ENCODE measurements at regions not wholly inside any gene's neighbourhood (a gene's known extent, or its start where the extent isn't known, plus 50 kb on each side); places are given as distances from the start of the nearest gene placed in this dataset.
"Not testable (repeated sequence)": the region's sequence is repeated elsewhere in the genome, so short reads cannot be mapped to it uniquely, and the experiment has no call there.

GRCh38 chr14:87286826-87287225 is 706.2 kb downstream of the GALC start:
- no peak for DNase-seq

- no peak for DNase-seq
Observed at GRCh38 chr14:87286191-87286590, 706.8 kb downstream of the GALC start.

- no peak for DNase-seq
Observed at GRCh38 chr14:87285506-87285905, 707.5 kb downstream of the GALC start.

DNA sequence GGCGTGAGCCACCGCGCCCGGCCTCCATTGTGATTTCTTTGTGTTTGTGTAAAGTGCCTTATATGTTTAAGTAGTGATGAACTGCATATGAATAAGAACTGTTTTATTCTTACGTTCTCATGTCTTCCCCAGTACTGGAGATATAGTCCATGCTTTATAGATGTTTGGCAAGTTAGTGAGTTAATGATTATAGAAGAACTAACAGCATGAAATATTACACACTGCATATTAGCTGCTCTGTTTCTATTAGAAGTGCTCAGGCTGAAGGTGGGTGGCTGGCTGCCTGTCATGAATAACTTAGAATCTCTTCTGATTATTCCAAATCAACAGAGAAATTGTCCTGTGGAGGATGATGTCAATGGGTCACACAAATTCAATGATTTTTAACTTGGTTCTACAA is 709.4 kb downstream of the GALC start:
- no peak for DNase-seq

DNA sequence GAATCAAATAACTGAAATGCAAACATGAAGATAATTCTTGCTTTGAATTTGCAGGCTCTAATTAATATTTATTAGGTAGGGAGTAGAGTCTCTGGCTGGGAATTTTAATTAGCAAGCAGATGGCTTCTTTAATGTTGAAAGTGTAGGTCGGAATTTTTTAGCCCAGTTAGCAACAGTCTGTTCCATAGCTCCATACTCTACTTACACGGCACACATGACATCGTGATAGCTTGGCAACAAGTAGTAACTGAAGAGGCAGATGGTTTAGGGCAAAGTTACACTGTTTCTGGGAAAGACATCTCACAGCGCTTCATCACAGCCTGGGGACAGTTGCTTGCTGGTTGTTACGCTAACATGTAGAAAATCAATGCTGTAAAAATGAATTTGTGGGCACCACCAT is 710.7 kb downstream of the GALC start:
- no peak for DNase-seq

GRCh38 chr14:87278415-87278814 is 714.6 kb downstream of the GALC start:
- DNase-seq, result no peak

- no peak for DNase-seq
Observed at GRCh38 chr14:87271331-87271730, 721.7 kb downstream of the GALC start.

- DNase-seq, result no peak
Observed at GRCh38 chr14:87268997-87269396, 724.0 kb downstream of the GALC start.

- no peak for DNase-seq
Observed at GRCh38 chr14:87264796-87265195, 728.2 kb downstream of the GALC start.

DNA sequence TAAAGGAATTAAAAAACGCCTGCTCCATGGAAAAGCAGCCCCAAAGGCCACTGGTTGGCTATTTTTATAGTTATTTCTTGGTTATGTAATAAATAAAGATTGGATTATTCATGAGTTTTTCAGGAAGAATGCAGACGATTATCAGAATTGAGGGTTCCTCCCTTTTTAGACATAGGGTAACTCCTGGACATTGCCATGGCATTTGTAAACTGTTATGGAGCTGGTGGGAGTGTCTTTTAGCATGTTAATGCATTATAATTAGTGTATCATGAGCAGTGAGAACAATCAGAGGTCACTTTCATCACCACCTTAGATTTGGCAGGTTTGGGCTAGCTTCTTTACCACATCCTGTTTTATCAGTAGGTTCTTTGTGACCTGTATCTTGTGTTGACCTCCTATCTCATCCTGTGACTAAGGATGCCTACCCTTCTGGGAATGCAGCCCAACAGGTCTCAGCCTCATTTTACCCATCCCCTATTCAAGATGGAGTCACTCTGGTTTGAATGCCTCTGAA is 728.7 kb downstream of the GALC start:
- DNase-seq, result no peak

DNA sequence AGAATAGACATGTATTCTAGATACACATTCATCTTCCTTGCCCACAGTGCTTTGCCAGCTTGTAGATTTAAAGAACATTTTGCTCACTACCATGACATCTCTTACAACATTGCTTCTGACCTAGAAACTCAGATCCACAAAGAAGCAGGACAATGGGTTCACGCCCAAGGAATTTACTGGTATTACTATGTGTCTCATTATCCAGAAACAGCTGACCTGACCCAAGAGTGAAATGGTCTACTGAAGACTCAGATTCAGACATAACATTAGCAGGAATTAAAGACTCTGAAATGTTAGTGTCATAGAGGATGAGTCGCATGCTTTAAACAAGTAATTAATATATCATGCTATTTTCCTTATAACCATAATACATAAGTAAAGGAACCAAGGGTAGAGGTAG is 731.4 kb downstream of the GALC start:
- DNase-seq, result no peak

DNA sequence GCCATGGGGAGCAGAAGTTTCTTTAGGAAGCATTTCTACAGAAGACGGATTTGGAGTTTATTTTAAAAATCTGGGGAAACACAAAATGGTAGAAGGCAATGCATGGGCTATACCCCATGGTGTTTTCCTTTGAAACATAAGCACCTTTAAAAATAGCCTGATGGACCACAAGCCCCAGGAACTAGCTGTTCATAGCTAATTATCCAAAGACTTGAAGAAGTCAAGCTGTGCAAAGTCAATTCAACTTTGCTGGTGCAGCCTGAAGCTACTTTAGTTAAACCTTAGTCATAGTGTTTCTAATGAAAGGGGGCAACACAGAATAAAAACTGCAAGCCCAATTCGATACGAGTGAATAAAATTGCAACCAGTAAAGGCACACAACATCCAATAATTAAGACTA is 732.5 kb downstream of the GALC start:
- DNase-seq, result no peak

- DNase-seq, result no peak
Observed at GRCh38 chr14:87257421-87257820, 735.6 kb downstream of the GALC start.

DNA sequence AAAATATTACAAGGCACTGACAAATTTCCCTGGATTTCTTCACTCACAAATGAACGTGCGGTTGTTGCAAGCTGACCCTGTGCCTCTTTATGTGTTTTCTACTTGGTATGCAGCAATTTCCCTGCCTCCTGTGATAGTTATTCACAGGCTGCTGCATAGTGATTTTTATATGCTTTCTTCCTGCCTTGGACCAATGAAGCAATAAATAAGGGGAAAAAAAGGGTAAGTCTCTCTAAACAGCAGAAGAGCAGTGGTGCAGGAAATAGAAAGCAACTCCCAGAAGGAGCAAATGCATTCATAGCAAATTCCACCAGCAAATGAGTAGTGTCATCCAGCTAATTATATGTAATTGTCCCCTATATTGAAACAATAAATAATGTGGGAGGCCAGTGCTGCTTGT is 737.9 kb downstream of the GALC start:
- no peak for DNase-seq

- no peak for DNase-seq
Observed at GRCh38 chr14:87254331-87254874, 738.6 kb downstream of the GALC start.

DNA sequence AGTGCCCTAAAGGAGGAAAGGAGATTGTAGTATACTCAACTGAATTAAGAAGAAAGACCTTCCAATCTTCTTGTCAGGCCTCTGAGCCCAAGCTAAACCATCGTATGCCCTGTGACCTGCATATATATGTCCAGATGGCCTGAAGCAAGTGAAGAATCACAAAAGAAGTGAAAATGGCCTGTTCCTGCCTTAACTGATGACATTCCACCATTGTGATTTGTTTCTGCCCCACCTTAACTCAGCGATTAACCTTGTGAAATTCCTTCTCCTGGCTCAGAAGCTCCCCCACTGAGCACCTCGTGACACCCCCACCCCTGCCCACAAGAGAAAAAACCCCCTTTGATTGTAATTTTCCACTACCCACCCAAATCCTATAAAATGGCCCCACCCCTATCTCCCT is 739.2 kb downstream of the GALC start:
- not testable (repeated sequence) for DNase-seq

- no peak for DNase-seq
Observed at GRCh38 chr14:87252103-87252502, 740.9 kb downstream of the GALC start.

GRCh38 chr14:87251011-87251410 is 742.0 kb downstream of the GALC start:
- no peak for DNase-seq

DNA sequence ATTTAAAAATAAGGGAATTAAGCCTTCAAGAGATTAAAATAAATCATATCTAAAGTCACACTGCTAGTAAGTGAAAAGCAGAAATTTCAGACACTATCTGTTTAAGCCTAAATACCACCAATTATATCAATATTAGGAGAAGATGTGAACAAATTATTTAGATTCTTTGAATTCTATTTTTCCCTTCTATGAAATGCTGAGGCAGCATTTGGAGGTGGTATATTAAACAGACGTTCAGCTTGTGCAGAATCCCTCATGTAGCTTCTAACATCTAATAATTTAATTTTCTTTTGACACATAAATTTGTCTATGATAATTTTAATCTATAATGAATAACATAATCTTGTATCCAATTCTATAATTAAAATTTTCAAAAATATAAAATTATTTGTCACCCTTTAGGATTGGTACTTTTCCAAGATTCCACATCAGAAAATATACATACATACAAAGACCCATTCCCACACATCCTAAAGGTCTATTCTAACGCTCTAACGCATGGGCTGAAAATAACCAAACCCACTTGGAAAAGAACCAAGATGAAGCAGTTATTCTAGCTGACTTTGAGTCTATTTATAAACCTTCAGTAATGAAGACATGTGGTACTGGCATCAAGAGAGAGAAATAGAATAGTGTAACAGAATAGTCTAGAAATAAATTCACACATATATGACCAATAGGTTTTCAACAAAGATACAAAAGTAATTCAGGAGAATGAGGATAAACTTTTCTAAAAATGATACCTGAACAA is 751.8 kb downstream of the GALC start:
- DNase-seq, result no peak

GRCh38 chr14:87240319-87240718 is 752.7 kb downstream of the GALC start:
- DNase-seq, result not testable (repeated sequence)

DNA sequence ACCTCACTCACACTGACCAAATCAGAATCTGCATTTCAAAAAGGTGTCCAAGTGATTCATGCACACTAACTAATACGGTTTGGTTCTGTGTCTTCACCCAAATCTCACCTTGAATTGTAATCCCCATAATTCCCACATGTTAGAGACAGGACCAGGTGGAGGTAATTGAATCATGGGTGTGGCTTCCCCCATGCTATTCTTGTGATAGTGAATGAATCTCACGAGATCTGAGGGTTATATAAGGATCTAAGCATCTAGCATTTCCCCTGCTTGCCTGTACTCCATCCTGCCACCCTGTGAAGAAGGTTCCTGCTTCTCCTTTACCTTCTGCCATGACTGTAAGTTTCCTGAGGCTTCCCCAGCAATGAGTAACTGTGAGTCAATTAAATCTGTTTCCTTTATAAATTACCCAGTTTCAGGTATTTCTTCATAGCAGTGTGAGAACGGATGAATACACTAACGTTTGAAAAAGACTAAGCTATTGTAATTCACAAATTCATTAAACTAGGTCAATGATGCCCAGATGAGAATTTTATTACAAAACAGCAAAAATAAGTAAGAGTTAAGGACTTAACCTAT is 759.1 kb downstream of the GALC start:
- DNase-seq, result no peak

GRCh38 chr14:87233266-87233665 is 759.7 kb downstream of the GALC start:
- DNase-seq, result no peak

DNA sequence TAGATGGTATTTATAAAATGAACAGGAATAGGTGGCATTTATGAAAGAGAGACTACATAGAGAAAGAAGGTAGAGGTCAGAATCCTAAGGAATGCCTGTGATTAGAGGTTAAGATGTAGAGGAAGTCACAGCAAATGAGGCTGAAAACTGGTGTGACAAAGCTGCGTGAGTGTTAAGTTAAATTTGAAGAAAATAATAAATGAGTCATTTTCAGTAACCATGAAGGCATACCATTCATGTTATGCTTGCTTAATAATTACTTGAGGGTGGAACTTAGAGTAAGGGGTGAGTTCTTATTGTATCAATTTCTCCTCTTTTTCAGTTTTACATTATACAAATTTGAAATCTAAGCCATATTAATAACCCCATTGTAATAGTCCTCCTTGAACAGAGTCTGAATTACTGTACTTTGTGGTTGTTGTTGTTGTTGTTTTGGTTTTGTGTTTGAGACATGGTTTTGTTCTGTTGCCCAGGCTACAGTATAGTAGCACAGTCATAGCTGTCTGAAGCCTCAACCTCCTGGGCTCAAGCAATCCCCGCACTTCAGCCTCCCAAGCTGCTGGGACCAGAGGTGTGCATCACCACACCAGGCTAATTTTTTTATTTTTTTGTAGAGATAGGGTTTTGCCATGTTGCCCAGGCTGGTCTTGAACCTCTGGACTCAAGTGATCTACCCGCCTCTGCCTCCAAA is 761.5 kb downstream of the GALC start:
- no peak for DNase-seq

- no peak for DNase-seq
Observed at GRCh38 chr14:87230726-87231125, 762.3 kb downstream of the GALC start.

Data from activated T-cell treated with anti-CD3 and anti-CD28 coated beads, Interleukin-2, amount 50 U/mL, for 48 hours (primary cell).